Fibroblast of villous mesenchyme (primary cell): ENCODE measurements at regions not wholly inside any gene's neighbourhood (a gene's known extent, or its start where the extent isn't known, plus 50 kb on each side); places are given as distances from the start of the nearest gene placed in this dataset.

Source experiments
- DNase-seq: peaks from one replicate; pipeline ENCODE4 v3.0.0-alpha.2; 2010; ENCODE audit warnings: low read depth
- H3K4me3 ChIP-seq: 2 replicates; pipeline ENCODE4 v1.5.1; 2011; ENCODE audit warnings: low read depth, mild to moderate bottlenecking, low read length
- TF ChIP-seq, protein P1 (sequence below): IDR thresholded peaks from 2 replicates; pipeline ENCODE4 v1.5.1; 2012; ENCODE audit warnings: low read depth, mild to moderate bottlenecking, low read length; ENCODE audit not compliant: insufficient read depth

DNA sequence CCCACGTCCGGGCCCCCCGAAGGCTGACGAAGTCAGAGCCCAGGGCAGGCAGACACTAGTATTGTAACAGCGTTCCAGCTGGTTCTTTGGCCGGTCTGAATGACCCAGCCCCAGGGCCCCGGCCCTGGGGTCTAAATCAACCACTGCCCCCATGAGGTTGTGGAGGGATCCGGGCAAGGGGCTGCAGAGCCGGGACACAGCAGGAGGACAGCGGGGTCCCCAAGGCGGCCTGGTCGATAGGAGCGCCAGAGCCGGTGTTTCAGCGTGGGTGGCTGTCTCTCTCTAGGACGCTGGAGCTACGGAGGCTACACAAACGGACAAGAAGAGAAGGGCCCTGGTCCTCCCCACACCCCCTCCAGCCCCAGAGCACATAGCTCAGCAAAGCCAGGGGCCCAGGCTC is 101.8 kb downstream of the RBFOX3 start:
- TF ChIP-seq, protein P1, sequence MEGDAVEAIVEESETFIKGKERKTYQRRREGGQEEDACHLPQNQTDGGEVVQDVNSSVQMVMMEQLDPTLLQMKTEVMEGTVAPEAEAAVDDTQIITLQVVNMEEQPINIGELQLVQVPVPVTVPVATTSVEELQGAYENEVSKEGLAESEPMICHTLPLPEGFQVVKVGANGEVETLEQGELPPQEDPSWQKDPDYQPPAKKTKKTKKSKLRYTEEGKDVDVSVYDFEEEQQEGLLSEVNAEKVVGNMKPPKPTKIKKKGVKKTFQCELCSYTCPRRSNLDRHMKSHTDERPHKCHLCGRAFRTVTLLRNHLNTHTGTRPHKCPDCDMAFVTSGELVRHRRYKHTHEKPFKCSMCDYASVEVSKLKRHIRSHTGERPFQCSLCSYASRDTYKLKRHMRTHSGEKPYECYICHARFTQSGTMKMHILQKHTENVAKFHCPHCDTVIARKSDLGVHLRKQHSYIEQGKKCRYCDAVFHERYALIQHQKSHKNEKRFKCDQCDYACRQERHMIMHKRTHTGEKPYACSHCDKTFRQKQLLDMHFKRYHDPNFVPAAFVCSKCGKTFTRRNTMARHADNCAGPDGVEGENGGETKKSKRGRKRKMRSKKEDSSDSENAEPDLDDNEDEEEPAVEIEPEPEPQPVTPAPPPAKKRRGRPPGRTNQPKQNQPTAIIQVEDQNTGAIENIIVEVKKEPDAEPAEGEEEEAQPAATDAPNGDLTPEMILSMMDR = no peak
- no peak for DNase-seq
- H3K4me3 ChIP-seq = no peak overlapping the region

- DNase-seq = no peak
- TF ChIP-seq, protein P1 = no peak
- H3K4me3 ChIP-seq = no peak overlapping the region
Observed at GRCh38 chr17:79508291-79508716, 102.5 kb downstream of the RBFOX3 start.

DNA sequence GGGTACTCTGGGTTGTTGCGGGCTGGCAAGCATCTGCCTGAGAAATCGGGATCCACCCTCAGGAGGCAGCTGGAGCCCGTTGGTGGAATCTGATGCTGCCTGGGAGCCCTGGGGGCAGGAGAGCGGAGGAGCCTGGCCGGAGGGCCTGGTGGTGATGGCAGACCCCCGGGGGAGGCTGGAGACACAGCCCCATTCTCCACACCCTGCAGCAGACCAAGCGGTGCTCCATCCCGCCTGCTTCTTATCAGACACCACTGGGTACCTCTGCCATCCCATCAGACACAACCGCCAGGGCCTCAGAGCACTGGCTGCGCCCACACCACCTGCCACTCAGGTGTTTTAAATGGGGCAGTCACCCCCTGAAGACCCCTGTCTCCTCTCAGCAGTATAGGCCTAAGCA is 103.9 kb downstream of the RBFOX3 start:
- DNase-seq = no peak
- TF ChIP-seq, protein P1 = no peak

DNA sequence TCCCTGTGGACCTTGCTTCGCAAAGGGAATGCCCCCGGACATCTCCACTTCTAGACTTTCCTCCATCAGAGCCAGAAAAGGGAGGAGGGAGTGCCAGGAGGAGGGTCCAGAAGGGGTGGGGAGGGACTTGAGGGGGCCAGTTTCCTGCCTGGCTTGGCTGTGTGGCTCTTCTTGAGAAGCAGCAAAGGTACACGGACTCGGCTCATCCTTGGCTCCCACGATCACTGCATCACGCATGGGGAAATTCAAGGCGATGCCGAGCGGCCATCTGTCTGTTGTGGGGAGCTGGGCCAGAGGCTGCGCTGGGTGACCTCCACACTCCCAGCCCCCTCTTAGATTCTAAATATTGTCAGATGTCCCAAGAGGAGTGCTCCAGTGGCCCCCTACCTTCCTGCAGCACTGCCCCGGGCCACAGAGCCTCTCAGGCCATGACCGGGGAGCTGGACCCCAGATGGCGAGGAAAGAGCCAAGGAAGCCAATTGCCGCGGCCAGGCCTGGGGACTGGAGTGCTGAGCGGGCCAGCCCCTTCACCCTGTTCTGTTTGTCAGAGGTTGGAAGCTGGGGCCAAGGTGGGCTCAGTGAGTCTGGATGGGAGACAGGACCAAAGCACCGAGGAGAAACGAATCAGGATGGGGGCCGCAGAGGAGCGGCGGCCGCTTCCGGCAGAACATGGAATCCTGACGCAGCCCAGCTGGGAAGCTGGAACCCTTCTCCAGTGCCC is 104.5 kb downstream of the RBFOX3 start:
- TF ChIP-seq, protein P1 = no peak

More for the DNA sequence above, 103.9 kb downstream of the RBFOX3 start:
- H3K4me3 ChIP-seq = no peak overlapping the region

DNA sequence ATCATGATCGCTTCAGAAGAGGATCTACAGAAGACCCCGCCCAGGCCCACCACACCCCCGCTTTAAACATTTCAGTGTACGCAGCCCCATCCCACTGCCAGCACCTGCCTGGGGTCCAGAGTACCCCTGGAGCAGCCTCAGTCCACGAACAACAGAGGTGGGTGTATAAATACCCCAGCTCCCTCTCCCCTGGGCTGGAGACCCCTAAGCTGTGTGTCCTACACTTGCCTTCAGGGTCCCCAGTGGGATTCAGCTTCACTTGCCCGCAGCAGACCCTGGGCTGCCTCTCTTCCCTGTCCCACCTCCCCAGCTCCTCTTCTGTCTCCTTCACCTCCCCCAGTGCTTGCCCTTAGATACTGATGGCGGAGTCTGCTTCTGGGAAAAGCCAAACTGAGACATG is 105.7 kb downstream of the RBFOX3 start:
- DNase-seq = no peak
- no peak overlapping the region for H3K4me3 ChIP-seq
- TF ChIP-seq, protein P1 = no peak

More for the DNA sequence above, 104.5 kb downstream of the RBFOX3 start:
- no peak for DNase-seq
- H3K4me3 ChIP-seq = no peak overlapping the region

DNA sequence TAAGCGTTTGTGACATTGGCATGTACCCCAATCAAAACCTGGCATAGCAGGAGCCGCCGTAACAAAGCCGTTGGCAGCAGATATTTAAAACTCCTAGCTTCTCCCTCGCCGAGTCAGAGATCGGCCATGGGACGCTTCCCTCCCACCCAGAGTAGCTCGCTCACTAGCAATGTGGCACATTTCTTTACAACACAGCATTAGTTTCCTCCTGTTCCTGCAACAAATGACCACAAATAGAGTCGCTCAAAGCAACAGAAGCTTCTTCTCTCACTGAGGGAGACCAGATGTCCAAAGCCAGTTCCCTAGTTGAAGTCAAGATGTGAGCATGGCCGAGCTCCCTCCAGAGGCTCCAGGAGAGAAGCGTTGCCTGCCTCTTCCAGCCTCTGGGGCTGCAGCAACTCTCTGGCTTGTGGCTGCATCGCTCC is 106.7 kb downstream of the RBFOX3 start:
- no peak overlapping the region for H3K4me3 ChIP-seq
- no peak for DNase-seq
- TF ChIP-seq, protein P1 = no peak
